ENCODE measurements at regions not wholly inside any gene's neighbourhood (a gene's known extent, or its start where the extent isn't known, plus 50 kb on each side); places are given as distances from the start of the nearest gene placed in this dataset.
"Not testable (repeated sequence)": the region's sequence is repeated elsewhere in the genome, so short reads cannot be mapped to it uniquely, and the experiment has no call there.

DNA sequence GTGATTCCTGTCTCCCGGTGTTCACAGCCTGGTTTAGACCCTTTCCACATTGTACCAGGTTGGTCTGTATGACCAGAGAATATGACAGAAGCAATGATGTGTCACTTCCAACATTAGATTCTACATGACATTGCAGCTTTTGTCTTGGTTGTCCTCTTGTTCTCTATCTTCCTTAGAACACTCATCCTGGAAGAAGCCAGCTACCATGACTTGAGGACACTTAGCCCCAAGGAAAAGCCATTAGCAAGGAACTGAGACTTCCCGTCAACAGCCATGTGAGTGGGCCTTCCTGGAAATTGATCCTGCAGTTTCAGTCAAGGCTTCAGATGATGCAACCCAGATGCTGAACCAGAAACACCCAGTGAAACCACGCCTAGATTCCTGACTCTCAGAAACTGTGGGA, 143.3 kb downstream of the MREG start:
- DNase-seq (ENCODE audit: low spot score in 2 of 2) (no peak), ATAC-seq (no peak)
- Mint-ChIP-seq H3K27ac (no peak overlapping the region), H3K36me3 (no peaks in the 10 kb centered on the region), H3K9me3 (no peaks in the 10 kb centered on the region)

DNA sequence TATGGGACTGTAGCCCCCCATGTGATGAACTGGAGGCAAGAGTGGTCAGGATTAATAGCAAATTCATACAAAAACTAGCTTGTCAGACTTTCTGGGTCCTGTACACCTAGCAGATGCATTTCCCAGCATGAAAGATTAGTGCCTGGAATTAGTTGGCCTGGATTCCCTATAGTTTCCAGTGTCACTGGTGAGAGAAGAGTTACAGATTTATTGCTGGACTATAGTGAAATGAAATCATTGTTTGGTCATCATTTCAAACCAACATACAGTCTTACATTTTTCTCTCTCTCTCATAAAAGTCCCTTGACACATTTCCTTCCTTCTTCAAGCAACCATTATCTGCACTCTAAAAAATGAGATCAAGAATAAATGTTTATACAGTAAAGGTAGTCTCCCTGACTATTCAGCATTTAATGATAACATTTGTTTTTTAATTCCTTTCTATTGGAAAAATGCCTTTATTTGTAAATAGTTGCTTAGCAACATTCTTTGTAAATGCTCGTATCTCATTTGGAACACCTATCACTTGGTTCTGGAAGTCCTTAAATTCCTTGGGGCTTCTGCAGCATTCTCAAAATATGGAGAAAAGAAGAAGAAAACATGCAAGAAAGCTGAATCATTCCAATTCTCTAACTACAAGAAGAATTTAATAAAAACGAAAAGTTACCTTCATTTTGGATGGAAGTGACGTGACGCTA, 144.4 kb downstream of the MREG start:
- H3K36me3 Mint-ChIP-seq, result no peaks in the 10 kb centered on the region
- no peak for DNase-seq (ENCODE audit: low spot score in 2 of 2)
- H3K27ac Mint-ChIP-seq, result peak overlapping the region in 1 of 2 donors; percentile 34
- no peaks in the 10 kb centered on the region for H3K9me3 Mint-ChIP-seq
- no peak for ATAC-seq

DNA sequence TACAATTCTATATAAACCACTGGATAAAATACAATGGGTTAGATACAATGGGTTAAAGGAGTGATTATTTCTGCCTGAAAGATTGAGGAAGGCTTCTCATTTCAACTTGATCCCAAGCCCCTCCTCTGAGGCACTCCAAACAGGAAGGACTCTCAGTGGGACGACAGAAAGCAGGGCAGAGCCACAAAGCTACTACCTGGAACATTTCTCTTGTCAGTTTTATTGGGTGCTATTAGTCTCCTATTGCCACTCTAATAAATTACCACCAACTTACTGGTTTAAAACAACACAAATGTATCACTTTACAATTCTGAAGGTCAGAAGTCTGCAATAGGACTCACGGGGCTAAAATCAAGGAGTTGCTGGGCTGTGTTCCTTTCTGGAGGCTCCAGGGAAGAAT, 146.7 kb downstream of the MREG start:
- DNase-seq (ENCODE audit: low spot score in 2 of 2), result no peak
- Mint-ChIP-seq H3K9me3 (no peaks in the 10 kb centered on the region), H3K36me3 (no peaks in the 10 kb centered on the region), H3K27ac (no peak overlapping the region)
- ATAC-seq, result no peak

DNA sequence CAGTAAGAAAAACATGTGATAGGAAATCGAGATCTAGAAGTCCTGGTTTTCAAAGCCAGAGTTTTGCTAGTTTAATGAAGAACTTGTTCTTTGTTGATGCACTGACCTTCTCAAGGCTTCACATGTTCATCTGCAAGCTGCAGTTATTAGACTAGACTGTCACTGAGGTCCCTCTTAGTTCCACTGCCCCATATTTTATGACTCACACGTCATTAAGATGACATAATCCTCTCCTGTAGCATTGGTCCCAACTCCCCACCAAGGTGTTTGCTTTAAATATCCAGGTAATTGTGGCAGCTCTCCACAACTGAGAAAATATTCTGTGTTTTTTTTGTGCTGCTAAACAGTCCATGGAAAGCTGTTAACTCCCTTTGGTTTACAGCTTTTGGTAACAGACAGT, 149.7 kb downstream of the MREG start:
- no peak for ATAC-seq
- Mint-ChIP-seq H3K36me3 (no peaks in the 10 kb centered on the region), H3K27ac (no peak overlapping the region), H3K9me3 (no peaks in the 10 kb centered on the region)
- DNase-seq (ENCODE audit: low spot score in 2 of 2), result no peak

DNA sequence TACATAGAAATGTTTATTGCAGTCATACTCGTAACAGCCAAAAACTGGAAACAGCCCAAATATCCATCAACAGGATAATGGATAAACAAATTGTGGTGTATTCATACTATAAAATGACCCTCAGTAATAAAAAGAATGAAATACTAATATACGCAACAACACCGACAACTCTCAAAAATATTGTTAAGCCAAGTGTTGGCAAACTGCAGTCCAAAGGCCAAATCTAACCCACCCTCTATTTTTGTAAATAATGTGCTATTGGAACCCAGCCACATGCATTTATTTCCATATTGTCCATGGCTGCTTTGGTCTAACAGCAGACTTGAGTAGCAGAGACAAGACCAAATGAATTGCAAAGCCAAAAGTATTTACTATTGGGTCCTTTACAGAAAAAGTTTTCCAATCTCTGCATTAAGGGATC, 151.0 kb downstream of the MREG start:
- ATAC-seq (no peak), DNase-seq (ENCODE audit: low spot score in 2 of 2) (no peak)
- Mint-ChIP-seq H3K36me3 (no peaks in the 10 kb centered on the region), H3K27ac (no peak overlapping the region), H3K9me3 (no peaks in the 10 kb centered on the region)

DNA sequence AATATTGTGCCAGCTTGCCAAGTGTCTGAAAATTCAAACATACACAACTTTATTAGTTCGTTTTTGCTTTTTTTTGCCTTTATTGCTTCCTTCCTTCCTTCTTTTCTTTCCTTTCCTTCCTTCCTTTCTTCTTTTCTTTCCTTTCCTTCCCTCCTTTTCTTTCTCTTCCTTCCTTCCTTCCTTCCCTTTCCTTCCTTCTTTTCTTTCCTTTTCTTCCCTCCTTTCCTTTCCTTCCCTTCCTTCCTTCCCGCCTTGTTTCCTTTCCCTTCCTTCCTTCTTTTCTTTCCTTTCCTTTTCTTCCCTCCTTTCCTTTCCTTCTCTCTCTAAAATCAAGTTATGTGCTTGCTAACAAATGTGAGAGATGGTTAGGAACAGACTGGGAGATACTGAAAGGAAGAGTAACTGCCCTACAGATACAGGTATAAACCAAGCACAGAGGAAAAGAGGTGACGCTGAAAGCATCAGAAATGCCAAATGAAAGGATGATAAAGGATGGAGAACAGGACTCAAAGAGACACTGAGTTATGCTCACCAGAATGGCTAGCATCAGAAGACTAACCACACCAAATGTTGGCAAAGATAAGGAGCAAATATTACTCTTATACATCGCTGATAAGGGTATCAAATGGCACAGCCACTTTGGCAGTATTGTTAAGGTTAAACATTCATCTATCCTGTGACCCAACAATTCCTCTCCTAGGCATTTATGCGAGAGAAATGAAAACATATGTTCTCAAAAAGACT, 151.6 kb downstream of the MREG start:
- Mint-ChIP-seq H3K9me3 (no peaks in the 10 kb centered on the region), H3K36me3 (no peaks in the 10 kb centered on the region), H3K27ac (no peak overlapping the region)
- DNase-seq (ENCODE audit: low spot score in 2 of 2) (no peak), ATAC-seq (no peak)

DNA sequence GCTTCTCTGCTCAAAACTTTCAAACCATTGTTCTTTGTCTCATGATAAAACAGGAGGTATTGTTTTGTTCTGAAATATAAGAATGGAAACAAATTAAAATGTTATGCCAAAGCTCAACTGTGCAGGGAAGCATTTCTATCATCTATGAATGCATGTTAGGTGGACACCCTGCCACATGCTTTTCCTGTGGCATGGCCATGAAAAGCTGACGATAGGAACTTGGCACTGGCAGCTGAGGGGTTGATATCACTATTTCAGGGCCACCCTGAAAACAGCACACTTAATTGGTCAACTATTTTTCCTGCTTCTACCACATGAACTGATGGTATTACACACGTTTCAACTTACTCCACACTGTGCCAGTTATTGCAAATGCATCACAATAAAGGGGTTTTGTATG, 157.3 kb downstream of the MREG start:
- ATAC-seq, result no peak
- DNase-seq (ENCODE audit: low spot score in 2 of 2), result no peak
- peaks cover 0 to 11% of the 10 kb centered on the region in 2 donors for H3K9me3 Mint-ChIP-seq
- H3K36me3 Mint-ChIP-seq, result peaks cover 0 to 7% of the 10 kb centered on the region in 2 donors
- H3K27ac Mint-ChIP-seq, result no peak overlapping the region

DNA sequence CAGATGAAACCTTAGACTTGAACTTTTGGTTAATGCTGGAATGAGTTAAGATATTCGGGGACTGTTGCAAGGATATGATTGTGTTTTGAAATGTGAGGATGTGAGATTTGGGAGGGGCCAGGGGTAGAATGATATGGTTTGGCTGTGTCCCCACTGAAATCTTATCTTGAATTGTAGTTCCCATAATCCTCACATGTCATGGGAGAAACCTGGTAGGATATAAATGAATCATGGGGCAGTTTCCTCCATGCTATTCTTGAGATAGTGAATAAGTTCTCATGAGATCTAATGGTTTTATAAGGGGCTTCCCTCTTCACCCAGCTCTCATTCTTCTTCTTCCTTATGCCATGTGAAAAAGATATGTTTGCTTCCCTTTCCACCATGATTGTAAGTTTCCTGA, 158.0 kb downstream of the MREG start:
- DNase-seq (ENCODE audit: low spot score in 2 of 2); ATAC-seq; H3K36me3 Mint-ChIP-seq; H3K27ac Mint-ChIP-seq: not testable (repeated sequence)
- peaks cover 0 to 11% of the 10 kb centered on the region in 2 donors for H3K9me3 Mint-ChIP-seq

DNA sequence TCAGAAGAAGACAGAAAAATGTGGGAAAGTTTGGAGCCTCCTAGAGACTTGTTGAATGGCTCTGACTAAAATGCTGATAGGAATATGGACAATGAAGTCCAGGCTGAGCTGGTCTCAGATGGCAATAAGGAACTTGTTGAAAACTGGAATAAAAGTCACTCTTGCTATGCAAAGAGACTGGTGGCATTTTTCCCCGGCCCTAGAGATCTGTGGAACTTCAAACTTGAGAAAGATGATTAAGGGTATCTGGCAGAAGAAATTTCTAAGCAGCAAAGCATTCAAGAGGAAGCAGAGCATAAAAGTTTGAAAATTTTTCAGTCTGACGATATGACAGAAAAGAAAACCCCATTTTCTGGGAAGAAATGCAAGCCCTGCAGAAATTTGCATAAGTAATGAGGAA, 159.3 kb downstream of the MREG start:
- no peak overlapping the region for H3K27ac Mint-ChIP-seq
- H3K36me3 Mint-ChIP-seq, result peaks cover 0 to 7% of the 10 kb centered on the region in 2 donors
- H3K9me3 Mint-ChIP-seq, result peaks cover 0 to 11% of the 10 kb centered on the region in 2 donors
- no peak for ATAC-seq
- no peak for DNase-seq (ENCODE audit: low spot score in 2 of 2)

DNA sequence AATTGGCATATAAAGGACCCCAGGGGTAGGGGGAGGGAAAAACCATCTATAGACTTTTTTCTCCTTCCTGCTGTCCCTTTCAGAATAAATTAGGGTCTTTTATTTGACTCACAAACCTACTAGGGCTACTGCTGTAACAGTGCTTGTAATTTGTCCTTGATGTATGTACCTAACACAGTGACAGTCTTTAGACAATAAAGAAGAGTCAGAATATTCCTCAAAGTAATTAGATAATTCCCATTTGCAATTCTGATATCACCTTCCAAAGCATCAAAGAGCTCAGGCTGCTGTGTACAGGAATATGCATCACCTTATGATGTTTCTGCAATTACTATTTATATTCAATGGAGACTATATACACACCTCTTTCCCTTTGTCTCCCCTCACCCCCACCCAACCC, 161.7 kb downstream of the MREG start:
- Mint-ChIP-seq H3K36me3 (peaks cover 0 to 7% of the 10 kb centered on the region in 2 donors), H3K9me3 (peaks cover 0 to 11% of the 10 kb centered on the region in 2 donors), H3K27ac (no peak overlapping the region)
- no peak for ATAC-seq
- no peak for DNase-seq (ENCODE audit: low spot score in 2 of 2)

DNA sequence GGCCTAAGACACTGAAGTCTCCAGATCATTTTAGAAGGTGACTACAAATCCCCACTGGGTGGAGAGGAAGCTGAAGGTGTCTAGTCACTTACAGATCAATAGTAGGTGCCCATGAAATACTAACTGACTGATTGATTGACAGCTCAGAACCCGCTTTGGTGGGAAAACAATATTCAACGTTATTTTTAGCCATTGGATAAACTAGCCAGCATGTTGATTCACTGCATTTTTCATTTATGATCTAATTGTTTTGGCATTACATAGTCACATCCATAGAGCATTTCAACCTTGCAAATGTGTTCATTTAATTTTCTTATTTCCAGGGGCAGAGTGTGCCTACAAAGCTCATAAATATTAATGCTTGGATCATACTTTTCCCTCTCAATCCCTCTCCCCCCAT, 162.3 kb downstream of the MREG start:
- Mint-ChIP-seq H3K27ac (no peak overlapping the region), H3K36me3 (peaks cover 0 to 7% of the 10 kb centered on the region in 2 donors), H3K9me3 (peaks cover 0 to 11% of the 10 kb centered on the region in 2 donors)
- DNase-seq (ENCODE audit: low spot score in 2 of 2) (no peak), ATAC-seq (no peak)

DNA sequence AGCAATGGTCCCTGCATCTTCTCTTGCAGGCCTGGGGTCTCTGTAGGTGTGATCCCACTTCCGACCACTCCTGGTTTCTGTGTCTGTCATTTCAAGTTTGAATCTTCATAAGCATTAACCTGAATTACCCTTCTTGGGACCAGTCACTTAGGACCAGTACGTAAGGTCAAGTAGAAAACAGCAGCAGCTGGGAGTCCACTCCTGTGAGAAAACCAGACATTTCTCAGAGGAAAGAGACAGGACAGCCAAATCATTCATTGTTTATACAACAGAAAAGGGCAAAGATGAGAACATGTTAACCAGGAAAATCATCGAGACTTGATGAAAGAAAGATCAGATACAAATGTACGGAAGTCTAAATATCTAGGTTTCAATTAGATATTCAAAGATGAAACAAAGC, 163.0 kb downstream of the MREG start:
- H3K9me3 Mint-ChIP-seq, result peaks cover 0 to 11% of the 10 kb centered on the region in 2 donors
- DNase-seq (ENCODE audit: low spot score in 2 of 2), result no peak
- ATAC-seq, result no peak
- H3K36me3 Mint-ChIP-seq, result peaks cover 0 to 7% of the 10 kb centered on the region in 2 donors
- H3K27ac Mint-ChIP-seq, result no peak overlapping the region

DNA sequence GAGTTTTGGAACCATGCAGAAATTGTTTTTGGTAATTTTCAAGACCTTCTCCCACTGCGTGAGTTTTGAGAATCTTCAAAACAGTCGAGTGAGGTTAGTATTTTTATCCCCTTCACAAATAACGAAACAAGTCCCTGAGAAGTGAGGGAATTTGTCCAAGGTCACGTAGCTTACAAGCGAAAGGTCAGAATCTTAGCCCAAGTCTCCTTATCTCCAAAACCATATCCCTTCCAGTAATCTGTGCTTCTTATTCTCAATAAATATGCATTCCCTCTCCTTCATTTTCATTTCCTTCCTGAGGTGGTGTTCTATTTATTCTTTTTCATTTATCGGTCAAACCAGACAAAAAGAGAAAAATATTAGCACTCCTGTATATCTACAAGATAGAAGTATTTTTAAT, 163.6 kb downstream of the MREG start:
- H3K36me3 Mint-ChIP-seq, result peaks cover 0 to 7% of the 10 kb centered on the region in 2 donors
- no peak for DNase-seq (ENCODE audit: low spot score in 2 of 2)
- H3K27ac Mint-ChIP-seq, result no peak overlapping the region
- peaks cover 0 to 11% of the 10 kb centered on the region in 2 donors for H3K9me3 Mint-ChIP-seq
- ATAC-seq, result no peak

DNA sequence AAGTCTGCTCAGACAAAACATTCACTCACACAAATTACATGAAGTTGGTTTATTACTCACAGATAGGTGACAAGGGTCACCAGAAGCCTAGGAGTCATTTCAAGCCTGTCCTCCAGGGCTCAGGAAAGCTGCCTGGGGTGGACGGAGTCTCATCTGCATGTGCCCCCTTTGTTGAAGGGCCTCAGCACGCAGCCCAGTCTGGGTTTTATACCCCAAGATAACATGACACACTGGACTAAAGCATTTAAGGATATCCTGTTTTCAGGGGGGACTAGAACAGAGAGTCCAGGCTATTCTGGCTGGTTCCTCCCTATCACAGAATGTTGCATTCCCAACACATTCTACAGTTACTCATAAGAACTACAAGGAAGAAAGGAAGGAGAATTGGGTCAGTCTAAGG, 164.7 kb downstream of the MREG start:
- no peak for ATAC-seq
- no peak for DNase-seq (ENCODE audit: low spot score in 2 of 2)
- H3K36me3 Mint-ChIP-seq, result peaks cover 0 to 2% of the 10 kb centered on the region in 2 donors
- peaks cover 0 to 7% of the 10 kb centered on the region in 2 donors for H3K9me3 Mint-ChIP-seq
- H3K27ac Mint-ChIP-seq, result no peak overlapping the region

DNA sequence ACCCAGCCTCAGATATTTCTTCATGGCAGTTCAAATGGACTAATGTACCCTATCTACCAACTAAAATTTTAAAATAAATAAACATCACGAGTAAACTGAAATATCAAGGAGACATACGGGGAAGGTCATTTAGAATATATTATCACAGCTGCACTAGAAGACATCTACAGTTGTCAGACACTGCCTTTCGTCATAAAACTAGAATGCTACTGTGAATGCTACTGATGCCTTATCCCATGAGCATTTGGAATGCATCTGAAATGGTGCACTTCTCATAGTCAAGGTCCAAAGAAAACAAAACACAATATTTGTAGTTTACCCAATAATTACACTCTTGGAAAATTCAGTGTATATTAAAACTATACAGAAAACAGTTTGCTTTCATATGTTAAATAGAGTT, 165.2 kb downstream of the MREG start:
- Mint-ChIP-seq H3K27ac (no peak overlapping the region), H3K36me3 (no peaks in the 10 kb centered on the region), H3K9me3 (peaks cover 0 to 4% of the 10 kb centered on the region in 2 donors)
- ATAC-seq (no peak), DNase-seq (ENCODE audit: low spot score in 2 of 2) (no peak)

DNA sequence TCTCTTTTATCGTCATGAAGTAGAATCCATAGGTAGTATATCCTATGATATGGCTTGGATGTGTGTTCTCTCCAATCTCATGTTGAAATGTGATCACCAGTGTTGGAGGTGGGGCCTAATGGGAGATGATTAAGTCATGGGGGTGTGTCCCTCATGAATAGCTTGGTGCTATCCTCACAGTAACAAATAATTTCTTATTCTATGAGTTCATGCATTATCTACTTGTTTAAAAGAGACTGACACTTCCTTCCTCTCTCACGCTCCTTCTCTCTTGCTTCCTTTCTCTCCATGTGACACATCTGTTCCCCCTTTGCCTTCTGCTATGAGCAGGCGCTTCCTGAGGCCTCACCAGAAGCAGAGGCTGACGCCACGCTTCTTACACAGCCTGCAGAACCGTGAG, 165.6 kb downstream of the MREG start:
- H3K36me3 Mint-ChIP-seq, result no peaks in the 10 kb centered on the region
- H3K27ac Mint-ChIP-seq, result no peak overlapping the region
- no peak for ATAC-seq
- DNase-seq (ENCODE audit: low spot score in 2 of 2), result no peak
- peaks cover 0 to 2% of the 10 kb centered on the region in 2 donors for H3K9me3 Mint-ChIP-seq

DNA sequence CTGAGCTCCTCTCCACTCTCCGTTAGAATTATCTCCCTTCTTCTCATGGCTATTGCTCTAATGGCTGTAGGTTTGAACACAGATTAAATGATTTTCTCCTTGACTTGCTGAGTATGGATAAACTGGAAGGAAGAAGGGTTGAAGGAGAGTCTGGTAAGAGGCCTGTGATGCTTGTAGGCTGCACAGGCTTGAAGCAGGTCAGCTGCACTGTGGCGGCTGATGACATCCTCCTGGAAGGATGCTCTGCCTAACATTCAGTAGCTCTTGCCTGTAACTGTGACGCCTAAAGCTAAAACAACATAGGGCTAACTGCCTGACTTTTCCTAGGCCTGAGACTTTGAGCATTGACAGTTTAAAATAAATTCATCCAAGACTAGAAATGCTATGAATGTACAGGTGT, 166.3 kb downstream of the MREG start:
- no peak for ATAC-seq
- Mint-ChIP-seq H3K36me3 (no peaks in the 10 kb centered on the region), H3K9me3 (no peaks in the 10 kb centered on the region), H3K27ac (no peak overlapping the region)
- no peak for DNase-seq (ENCODE audit: low spot score in 2 of 2)

Measured in activated naive CD4-positive, alpha-beta T cell treated with anti-CD3 and anti-CD28 coated beads, Interleukin-2, amount 50 U/mL, for 72 hours (primary cell).